ENCODE measurements at regions not wholly inside any gene's neighbourhood (a gene's known extent, or its start where the extent isn't known, plus 50 kb on each side); places are given as distances from the start of the nearest gene placed in this dataset.

DNA sequence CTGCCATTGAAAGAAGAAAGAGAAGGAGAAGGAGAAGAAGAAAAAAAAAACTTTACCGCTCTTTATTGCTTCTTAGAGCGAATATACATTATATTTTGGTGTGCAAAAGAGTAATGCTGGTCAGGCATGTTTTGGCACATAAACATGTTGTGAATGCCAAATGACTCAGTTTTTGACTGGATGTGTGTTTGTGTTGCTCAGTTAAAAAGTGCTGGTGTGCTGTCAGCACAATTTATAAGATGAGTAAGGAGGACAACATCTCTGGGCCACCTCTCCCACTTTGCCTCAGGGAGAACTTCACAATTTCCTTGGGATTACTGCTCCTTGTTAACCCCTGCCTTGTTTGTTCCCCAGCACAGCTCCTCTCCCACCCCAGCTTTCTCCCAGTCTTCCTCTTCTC is 584.8 kb downstream of the ETNK1 start:
- TF ChIP-seq, protein P1, sequence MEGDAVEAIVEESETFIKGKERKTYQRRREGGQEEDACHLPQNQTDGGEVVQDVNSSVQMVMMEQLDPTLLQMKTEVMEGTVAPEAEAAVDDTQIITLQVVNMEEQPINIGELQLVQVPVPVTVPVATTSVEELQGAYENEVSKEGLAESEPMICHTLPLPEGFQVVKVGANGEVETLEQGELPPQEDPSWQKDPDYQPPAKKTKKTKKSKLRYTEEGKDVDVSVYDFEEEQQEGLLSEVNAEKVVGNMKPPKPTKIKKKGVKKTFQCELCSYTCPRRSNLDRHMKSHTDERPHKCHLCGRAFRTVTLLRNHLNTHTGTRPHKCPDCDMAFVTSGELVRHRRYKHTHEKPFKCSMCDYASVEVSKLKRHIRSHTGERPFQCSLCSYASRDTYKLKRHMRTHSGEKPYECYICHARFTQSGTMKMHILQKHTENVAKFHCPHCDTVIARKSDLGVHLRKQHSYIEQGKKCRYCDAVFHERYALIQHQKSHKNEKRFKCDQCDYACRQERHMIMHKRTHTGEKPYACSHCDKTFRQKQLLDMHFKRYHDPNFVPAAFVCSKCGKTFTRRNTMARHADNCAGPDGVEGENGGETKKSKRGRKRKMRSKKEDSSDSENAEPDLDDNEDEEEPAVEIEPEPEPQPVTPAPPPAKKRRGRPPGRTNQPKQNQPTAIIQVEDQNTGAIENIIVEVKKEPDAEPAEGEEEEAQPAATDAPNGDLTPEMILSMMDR (conservative IDR thresholded peaks at IDR 0.05; ENCODE audit: low read depth in 2 of 2) = no peak
- TF ChIP-seq NANOG (IDR thresholded peaks at IDR 0.05; ENCODE audit: borderline replicate concordance) = no peak
- TF ChIP-seq, protein P2, sequence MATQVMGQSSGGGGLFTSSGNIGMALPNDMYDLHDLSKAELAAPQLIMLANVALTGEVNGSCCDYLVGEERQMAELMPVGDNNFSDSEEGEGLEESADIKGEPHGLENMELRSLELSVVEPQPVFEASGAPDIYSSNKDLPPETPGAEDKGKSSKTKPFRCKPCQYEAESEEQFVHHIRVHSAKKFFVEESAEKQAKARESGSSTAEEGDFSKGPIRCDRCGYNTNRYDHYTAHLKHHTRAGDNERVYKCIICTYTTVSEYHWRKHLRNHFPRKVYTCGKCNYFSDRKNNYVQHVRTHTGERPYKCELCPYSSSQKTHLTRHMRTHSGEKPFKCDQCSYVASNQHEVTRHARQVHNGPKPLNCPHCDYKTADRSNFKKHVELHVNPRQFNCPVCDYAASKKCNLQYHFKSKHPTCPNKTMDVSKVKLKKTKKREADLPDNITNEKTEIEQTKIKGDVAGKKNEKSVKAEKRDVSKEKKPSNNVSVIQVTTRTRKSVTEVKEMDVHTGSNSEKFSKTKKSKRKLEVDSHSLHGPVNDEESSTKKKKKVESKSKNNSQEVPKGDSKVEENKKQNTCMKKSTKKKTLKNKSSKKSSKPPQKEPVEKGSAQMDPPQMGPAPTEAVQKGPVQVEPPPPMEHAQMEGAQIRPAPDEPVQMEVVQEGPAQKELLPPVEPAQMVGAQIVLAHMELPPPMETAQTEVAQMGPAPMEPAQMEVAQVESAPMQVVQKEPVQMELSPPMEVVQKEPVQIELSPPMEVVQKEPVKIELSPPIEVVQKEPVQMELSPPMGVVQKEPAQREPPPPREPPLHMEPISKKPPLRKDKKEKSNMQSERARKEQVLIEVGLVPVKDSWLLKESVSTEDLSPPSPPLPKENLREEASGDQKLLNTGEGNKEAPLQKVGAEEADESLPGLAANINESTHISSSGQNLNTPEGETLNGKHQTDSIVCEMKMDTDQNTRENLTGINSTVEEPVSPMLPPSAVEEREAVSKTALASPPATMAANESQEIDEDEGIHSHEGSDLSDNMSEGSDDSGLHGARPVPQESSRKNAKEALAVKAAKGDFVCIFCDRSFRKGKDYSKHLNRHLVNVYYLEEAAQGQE (IDR thresholded peaks at IDR 0.05; ENCODE audit: unreplicated experiment) = no peak
- TF ChIP-seq EZH2phosphoT487 (IDR thresholded peaks at IDR 0.05; ENCODE audit: unreplicated experiment) = no peak
- no peak for TF ChIP-seq POLR2AphosphoS5 (IDR thresholded peaks at IDR 0.05; ENCODE audit: low read depth)
- no peak for TF ChIP-seq CREB1 (CRISPR knock-in tag; IDR thresholded peaks at IDR 0.05; ENCODE audit: low read depth)
- TF ChIP-seq EZH2 (IDR thresholded peaks at IDR 0.05; ENCODE audit: low read depth, unreplicated experiment) = no peak
- TF ChIP-seq, protein P3, sequence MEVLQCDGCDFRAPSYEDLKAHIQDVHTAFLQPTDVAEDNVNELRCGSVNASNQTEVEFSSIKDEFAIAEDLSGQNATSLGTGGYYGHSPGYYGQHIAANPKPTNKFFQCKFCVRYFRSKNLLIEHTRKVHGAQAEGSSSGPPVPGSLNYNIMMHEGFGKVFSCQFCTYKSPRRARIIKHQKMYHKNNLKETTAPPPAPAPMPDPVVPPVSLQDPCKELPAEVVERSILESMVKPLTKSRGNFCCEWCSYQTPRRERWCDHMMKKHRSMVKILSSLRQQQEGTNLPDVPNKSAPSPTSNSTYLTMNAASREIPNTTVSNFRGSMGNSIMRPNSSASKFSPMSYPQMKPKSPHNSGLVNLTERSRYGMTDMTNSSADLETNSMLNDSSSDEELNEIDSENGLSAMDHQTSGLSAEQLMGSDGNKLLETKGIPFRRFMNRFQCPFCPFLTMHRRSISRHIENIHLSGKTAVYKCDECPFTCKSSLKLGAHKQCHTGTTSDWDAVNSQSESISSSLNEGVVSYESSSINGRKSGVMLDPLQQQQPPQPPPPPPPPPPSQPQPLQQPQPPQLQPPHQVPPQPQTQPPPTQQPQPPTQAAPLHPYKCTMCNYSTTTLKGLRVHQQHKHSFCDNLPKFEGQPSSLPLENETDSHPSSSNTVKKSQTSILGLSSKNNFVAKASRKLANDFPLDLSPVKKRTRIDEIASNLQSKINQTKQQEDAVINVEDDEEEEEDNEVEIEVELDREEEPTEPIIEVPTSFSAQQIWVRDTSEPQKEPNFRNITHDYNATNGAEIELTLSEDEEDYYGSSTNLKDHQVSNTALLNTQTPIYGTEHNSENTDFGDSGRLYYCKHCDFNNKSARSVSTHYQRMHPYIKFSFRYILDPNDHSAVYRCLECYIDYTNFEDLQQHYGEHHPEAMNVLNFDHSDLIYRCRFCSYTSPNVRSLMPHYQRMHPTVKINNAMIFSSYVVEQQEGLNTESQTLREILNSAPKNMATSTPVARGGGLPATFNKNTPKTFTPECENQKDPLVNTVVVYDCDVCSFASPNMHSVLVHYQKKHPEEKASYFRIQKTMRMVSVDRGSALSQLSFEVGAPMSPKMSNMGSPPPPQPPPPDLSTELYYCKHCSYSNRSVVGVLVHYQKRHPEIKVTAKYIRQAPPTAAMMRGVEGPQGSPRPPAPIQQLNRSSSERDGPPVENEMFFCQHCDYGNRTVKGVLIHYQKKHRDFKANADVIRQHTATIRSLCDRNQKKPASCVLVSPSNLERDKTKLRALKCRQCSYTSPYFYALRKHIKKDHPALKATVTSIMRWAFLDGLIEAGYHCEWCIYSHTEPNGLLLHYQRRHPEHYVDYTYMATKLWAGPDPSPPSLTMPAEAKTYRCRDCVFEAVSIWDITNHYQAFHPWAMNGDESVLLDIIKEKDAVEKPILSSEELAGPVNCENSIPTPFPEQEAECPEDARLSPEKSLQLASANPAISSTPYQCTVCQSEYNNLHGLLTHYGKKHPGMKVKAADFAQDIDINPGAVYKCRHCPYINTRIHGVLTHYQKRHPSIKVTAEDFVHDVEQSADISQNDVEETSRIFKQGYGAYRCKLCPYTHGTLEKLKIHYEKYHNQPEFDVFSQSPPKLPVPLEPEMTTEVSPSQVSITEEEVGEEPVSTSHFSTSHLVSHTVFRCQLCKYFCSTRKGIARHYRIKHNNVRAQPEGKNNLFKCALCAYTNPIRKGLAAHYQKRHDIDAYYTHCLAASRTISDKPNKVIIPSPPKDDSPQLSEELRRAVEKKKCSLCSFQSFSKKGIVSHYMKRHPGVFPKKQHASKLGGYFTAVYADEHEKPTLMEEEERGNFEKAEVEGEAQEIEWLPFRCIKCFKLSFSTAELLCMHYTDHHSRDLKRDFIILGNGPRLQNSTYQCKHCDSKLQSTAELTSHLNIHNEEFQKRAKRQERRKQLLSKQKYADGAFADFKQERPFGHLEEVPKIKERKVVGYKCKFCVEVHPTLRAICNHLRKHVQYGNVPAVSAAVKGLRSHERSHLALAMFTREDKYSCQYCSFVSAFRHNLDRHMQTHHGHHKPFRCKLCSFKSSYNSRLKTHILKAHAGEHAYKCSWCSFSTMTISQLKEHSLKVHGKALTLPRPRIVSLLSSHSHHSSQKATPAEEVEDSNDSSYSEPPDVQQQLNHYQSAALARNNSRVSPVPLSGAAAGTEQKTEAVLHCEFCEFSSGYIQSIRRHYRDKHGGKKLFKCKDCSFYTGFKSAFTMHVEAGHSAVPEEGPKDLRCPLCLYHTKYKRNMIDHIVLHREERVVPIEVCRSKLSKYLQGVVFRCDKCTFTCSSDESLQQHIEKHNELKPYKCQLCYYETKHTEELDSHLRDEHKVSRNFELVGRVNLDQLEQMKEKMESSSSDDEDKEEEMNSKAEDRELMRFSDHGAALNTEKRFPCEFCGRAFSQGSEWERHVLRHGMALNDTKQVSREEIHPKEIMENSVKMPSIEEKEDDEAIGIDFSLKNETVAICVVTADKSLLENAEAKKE (CRISPR knock-in tag; IDR thresholded peaks at IDR 0.05) = no peak
- TF ChIP-seq JUNB (IDR thresholded peaks at IDR 0.05; ENCODE audit: unreplicated experiment) = no peak

All from GM23338 (cell line).